Lung microvascular endothelial cell (primary cell): ENCODE measurements at regions not wholly inside any gene's neighbourhood (a gene's known extent, or its start where the extent isn't known, plus 50 kb on each side); places are given as distances from the start of the nearest gene placed in this dataset.

Experiments used
- DNase-seq, 2 donors: peaks; one replicate each; pipeline versions ENCODE4 v3.0.0 to v3.0.0-alpha.2; 2010; ENCODE audit warnings: low read depth in 2 of 2

DNA sequence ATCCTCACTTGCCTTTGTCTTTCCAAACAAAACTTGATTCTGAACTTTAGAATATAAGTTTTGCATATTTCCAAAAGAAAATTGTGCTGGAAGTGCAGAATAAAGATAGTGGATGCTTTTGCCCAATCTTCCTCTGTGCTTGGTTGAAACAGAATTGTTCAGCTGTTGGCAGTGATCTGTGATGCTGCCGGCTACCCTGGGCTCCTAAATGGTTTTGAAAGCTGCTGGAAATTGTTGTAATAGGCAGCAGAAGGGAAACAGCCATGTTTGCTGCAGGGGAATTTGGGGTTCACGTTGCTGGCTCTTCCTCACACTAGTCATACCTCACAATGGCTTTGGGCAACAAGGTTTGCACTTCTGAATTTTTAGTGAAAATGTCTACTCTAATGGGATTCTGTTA, 398.0 kb downstream of the RAPGEF2 start:
- no peak for DNase-seq

- no peak for DNase-seq
These were observed 400.5 kb downstream of the RAPGEF2 start for GRCh38 chr4:159503236-159504008.

DNA sequence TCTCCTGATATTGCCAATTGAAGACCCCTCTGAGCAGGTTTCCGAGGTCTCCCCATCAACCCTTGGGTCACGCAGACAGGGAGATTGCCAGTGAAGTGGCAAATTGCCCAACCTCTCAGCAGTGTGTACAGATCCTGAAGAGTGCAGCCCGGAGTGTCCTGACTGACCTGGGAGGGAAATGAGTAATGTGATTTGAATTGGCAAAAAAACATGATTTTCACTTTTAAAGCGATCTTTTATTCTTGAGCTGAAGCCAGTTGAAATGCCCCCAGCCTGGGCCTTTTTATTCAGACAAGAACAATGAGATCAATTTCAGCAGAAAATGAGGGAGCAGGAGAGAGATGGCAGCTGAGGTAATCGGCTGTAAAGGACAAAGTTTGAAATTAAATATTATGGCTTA, 401.8 kb downstream of the RAPGEF2 start:
- peak; percentile 66 to 78 for DNase-seq

DNA sequence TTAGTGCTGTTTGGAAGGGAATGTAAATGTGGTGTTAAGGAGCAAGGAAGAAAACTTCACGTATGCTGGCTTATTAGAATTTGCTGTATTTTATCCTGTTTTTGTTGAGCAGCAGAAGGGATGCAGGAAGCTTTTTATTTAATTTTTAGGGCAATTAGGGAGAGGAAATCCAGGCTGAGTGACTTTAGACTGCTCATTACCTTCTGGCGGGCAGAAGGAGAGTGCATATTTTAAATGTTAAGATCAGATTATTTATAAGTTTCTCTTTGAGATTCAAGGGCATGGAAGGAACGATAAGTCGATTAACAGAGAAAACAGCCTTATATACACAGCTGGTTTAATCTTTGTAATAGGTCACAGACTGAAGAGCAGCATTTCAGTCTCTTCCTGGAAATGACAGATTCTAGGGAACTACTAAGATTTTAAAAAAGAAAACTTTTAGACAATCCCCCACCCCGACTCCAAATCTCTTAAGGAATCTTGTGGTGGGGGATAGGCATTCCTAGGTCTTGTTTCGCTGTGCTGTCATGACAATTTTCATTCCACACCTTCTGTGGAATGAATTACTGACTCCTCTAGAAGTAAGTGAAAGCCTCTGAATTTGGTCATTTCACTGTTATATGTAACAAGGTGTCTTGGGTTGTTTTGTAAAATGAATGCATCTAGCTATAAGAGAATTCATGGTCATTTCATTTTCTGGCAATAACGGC, 402.5 kb downstream of the RAPGEF2 start:
- DNase-seq = no peak

- DNase-seq = no peak
These were observed 404.1 kb downstream of the RAPGEF2 start for GRCh38 chr4:159506801-159507517.

DNA sequence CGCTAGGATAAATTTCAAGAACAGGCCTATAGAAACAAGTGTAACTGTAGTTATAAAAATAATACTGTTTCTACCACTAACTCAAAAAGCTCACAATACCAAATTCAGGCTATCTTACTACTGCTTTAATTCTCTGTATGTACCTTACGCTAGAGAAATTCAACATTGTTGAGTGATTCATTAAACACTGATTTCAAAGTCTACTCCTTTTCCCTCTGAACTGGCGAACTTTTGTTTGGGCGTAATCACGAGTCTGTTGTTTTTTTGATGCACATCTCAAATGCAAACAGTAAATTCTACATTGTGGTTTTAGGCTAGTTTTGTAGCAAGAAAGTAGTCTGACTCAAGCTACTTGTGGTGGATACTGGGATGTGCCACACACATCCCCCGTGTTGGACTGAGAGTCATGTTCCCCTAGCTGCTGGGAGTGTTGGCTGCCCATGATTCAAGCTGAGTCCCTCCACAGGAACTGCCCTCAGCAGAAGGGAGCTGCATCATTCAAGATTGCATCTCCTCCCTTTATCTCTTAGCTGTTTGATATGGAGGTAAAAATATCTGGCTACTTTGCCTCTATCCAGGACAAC, 406.1 kb downstream of the RAPGEF2 start:
- DNase-seq = peak in 1 of 2 donors; percentile 20

DNA sequence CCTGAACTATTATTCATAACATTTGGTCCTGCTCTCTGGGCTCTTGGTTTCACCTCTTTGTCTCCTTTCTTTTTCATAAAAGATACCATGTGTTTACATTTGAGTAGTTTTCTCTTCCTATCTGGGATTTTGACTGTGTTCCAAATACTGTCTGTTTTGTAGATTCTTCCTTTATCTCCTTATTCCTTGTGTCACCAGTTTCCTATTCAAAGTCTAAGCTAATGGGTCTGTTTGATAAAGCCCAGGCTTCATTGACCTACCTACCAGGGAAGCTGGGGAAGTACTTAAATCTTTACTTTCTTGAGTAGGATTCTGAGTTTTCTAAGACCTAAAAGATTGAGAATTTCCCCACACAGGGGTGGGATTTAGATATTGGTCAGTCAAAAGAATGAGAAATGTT, 409.5 kb downstream of the RAPGEF2 start:
- DNase-seq = no peak

- peak; percentile 57 to 77 for DNase-seq
These were observed 412.6 kb downstream of the RAPGEF2 start for GRCh38 chr4:159515314-159516025.

DNA sequence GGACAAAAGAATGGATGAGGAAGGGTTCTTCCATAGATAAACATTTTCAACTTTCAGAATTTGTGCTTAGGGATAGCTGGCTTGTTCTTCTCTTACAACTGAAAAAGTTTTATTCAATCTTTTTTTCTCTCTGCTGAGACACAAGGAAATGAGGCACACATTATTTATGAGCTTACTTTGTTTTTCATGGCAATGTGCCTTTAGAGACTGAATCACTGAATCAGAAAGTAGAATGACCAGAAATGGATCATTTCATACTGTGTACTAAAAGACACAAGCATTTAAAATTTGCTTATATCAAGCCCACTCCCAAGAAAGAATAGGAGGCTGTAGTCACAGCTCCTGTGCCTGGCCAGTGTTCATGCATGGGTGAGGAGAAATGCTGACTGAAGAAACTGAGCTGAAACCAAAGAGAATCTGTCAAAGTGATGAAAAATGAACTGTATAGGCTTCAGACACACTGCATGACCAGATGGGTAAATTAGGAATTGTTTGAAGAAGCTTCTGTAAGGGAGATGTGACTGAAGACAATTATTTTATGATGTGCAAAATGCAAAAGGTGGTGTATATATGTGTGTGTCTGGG, 413.8 kb downstream of the RAPGEF2 start:
- DNase-seq = peak; percentile 67 to 74

DNA sequence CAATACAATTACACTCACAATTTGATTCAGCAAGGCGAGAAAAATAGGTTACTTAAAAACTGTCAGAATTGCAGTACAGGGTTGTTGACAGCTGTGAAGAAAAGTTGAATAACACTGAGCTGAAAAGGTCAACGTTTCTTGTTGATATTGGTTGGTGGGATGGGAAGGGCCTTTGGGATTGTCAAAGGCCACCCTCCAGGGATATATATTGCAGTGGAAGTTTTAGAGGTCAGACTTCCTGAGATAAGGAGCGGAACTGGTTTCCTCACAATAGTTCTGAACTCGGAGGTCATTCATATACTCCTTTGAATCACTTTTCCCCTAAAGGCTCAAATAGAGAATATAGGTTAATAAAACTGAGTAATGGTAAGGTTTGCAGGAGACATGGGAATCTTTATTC, 417.2 kb downstream of the RAPGEF2 start:
- peak; percentile 23 to 31 for DNase-seq

- no peak for DNase-seq
These were observed 423.3 kb downstream of the RAPGEF2 start for GRCh38 chr4:159526172-159526571.

GRCh38 chr4:159534655-159535054, 431.8 kb downstream of the RAPGEF2 start:
- DNase-seq = no peak

- DNase-seq = no peak
These were observed 435.7 kb downstream of the RAPGEF2 start for GRCh38 chr4:159538556-159538955.

DNA sequence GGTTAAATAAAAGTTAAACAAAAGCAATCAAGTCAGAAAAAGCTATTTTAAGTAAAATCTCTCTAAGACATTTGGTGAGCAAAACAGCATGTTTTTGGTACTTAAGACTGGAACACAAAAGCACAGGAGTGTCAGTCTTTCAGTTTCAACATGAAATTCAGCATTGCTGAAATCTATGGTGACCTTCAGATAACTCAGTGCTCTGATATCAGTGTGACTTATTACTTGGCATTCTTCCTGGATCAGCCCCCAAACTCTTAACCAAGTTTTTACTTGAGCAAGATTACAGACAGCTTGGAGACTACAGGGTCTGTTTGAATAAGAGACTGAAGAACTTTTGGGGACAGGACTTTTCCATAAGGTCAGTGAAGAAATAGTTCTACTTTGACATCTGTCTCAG, 437.2 kb downstream of the RAPGEF2 start:
- no peak for DNase-seq

- no peak for DNase-seq
These were observed 437.6 kb downstream of the RAPGEF2 start for GRCh38 chr4:159540501-159540900.

DNA sequence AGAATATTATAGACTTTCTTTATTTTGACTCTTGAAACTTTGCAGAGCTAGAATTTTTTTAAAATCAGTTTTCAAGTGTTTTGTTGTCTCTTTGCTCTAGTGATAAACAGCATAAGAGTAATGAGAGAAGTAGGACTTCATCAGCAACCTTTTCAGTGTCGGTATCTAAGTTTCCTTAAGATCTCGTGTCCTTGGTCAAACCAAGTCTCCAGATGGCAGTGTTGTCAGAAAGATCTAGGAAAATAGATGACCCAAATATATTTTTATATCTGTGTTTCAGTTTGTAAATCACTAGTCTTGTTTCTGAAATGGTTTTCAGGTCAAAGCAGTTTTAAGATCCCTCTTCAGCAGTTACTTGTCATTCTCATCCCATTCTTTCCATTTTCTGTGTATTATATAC, 438.3 kb downstream of the RAPGEF2 start:
- no peak for DNase-seq

GRCh38 chr4:159542296-159542695, 439.4 kb downstream of the RAPGEF2 start:
- DNase-seq = no peak

GRCh38 chr4:159543831-159544230, 441.0 kb downstream of the RAPGEF2 start:
- no peak for DNase-seq

- DNase-seq = no peak
These were observed 442.7 kb downstream of the RAPGEF2 start for GRCh38 chr4:159545556-159545955.

- DNase-seq = no peak
These were observed 444.9 kb downstream of the RAPGEF2 start for GRCh38 chr4:159547645-159548308.
